Astrocyte of the cerebellum (primary cell): ENCODE measurements at regions not wholly inside any gene's neighbourhood (a gene's known extent, or its start where the extent isn't known, plus 50 kb on each side); places are given as distances from the start of the nearest gene placed in this dataset.

Experiments used
- DNase-seq: peaks from one replicate; pipeline ENCODE4 v3.0.0-alpha.2; 2011; ENCODE audit warnings: low read depth
- H3K4me3 ChIP-seq: 2 replicates; pipeline ENCODE4 v1.5.1; 2011; ENCODE audit warnings: mild to moderate bottlenecking, low read depth, low read length, moderate library complexity
- in situ Hi-C: cut with HindIII; loops from 2 replicates; pipeline ENCODE4 v1.10.0; 2017; ENCODE audit warnings: low sequenced_read_pairs
- TF ChIP-seq, protein P1 (sequence below): IDR thresholded peaks from 2 replicates; pipeline ENCODE4 v1.5.1; 2012; ENCODE audit warnings: low read length, low read depth, moderate library complexity, mild to moderate bottlenecking; ENCODE audit errors: missing control alignments

DNA sequence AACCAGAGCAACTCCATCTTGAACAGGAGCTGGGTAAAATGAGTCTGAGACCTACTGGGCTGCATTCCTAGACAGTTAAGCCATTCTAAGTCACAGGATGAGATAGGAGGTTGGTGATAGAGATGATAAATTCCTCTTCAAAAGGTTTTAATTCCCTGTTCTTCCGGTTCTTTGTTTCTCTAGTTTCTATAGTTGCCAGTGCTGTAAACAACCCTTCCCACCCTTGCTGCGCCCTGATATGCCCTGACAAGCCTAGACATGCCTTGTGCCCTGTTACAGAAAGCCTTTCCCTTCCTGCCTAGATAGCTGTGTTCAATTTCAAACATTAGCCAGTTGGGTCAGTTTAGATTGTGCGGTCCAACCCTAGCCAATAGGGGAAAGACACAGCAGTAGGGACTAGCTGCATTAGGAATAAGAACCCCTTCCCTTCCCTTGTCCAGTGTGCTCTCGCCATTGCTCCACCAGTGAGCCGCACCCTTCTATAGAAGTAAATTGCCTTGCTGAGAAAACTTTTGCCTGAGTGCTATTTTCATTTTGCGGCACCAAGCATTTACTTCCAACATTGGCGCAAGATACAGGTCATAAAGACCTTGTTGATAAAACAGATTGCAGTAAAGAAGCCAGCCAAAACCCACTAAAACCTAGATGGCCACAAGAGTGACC is 52.5 kb upstream of the CCN2 start:
- in situ Hi-C loops: no loop called here
- no peak overlapping the region for H3K4me3 ChIP-seq
- TF ChIP-seq, protein P1, sequence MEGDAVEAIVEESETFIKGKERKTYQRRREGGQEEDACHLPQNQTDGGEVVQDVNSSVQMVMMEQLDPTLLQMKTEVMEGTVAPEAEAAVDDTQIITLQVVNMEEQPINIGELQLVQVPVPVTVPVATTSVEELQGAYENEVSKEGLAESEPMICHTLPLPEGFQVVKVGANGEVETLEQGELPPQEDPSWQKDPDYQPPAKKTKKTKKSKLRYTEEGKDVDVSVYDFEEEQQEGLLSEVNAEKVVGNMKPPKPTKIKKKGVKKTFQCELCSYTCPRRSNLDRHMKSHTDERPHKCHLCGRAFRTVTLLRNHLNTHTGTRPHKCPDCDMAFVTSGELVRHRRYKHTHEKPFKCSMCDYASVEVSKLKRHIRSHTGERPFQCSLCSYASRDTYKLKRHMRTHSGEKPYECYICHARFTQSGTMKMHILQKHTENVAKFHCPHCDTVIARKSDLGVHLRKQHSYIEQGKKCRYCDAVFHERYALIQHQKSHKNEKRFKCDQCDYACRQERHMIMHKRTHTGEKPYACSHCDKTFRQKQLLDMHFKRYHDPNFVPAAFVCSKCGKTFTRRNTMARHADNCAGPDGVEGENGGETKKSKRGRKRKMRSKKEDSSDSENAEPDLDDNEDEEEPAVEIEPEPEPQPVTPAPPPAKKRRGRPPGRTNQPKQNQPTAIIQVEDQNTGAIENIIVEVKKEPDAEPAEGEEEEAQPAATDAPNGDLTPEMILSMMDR: no peak
- DNase-seq: no peak
